ENCODE measurements at regions not wholly inside any gene's neighbourhood (a gene's known extent, or its start where the extent isn't known, plus 50 kb on each side); places are given as distances from the start of the nearest gene placed in this dataset.
"Not testable (repeated sequence)": the region's sequence is repeated elsewhere in the genome, so short reads cannot be mapped to it uniquely, and the experiment has no call there.

GRCh38 chr5:1748271-1748670 lies 51.4 kb downstream of the MRPL36 start:
- DNase-seq = no peak

- DNase-seq = no peak
Observed at GRCh38 chr5:1747803-1748085, 51.9 kb downstream of the MRPL36 start.

- no peak for DNase-seq
Observed at GRCh38 chr5:1747079-1747802, 52.4 kb downstream of the MRPL36 start.

- DNase-seq = no peak
Observed at GRCh38 chr5:1746371-1747078, 53.1 kb downstream of the MRPL36 start.

GRCh38 chr5:1745796-1746370 lies 53.8 kb downstream of the MRPL36 start:
- DNase-seq = no peak

DNA sequence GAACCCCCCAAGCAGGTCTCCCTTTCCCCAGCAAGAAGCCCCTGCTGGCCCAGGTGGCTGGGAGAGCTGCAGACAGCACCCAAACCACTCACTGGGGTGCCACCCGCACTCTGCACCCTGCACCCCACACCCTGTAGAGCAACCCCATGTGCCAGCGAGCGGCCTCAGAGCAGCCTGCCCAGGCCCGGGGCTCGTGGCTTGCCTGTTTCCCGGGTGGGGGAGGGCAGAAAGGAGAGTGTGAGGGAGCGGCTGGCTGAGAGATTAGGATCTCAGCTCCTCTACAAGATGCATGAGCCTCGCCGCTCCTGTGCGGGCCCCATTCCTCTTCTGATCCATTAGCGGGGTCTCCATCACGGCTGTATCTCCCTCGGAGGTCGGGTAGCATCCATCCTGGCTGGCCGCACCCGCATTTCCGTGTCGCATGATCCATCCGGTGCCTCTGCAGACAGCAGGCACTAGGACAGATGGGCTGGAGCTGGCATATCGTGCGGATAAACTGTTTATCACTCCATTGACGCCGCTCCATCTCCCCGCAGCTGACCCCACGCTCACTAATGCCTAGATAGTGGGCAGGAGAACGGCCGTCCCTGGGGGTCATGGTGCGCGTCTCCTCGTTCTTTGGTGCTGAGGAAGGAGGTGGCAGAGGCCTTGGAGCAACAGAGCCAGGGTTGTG lies 54.4 kb downstream of the MRPL36 start:
- DNase-seq = no peak

GRCh38 chr5:1744393-1745122 lies 55.1 kb downstream of the MRPL36 start:
- DNase-seq = no peak

- DNase-seq = no peak
Observed at GRCh38 chr5:1743769-1744085, 55.9 kb downstream of the MRPL36 start.

DNA sequence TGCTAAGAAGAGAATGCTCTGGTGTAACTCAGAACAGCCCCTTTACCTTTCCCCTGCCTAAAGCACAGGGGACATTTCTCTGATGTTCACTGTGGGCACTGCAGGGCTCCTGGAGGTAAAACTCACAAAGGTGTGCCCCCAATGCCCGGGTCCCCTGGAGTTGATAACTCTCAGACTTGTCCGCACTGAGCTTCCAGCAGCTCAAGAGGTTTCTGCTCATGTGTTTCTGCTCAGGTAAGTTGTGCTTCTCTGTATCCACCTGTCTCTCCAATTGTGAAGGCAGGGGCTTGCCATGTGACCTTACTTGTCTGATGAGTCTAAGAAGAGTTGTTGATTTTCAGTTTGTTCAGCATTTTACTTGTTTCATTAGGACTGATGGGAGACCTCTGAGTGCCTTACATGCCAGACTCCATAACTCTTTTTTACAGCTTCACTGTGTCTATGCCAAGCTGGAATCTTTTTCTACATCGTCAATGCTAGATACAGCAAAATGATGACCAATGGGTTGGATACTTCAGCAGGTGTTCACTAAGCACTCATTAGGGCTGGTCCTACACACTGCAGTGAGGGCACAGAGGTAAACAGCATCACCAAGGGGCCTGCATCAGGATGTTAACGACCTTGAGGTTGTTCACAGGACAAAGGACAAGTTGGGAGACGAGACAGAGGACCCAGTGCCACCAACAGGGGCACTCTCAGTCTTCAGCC lies 56.4 kb downstream of the MRPL36 start:
- DNase-seq = no peak

- DNase-seq = peak; percentile 42 to 52 (median 46)
Observed at GRCh38 chr5:1737790-1738405, 61.7 kb downstream of the MRPL36 start.

DNA sequence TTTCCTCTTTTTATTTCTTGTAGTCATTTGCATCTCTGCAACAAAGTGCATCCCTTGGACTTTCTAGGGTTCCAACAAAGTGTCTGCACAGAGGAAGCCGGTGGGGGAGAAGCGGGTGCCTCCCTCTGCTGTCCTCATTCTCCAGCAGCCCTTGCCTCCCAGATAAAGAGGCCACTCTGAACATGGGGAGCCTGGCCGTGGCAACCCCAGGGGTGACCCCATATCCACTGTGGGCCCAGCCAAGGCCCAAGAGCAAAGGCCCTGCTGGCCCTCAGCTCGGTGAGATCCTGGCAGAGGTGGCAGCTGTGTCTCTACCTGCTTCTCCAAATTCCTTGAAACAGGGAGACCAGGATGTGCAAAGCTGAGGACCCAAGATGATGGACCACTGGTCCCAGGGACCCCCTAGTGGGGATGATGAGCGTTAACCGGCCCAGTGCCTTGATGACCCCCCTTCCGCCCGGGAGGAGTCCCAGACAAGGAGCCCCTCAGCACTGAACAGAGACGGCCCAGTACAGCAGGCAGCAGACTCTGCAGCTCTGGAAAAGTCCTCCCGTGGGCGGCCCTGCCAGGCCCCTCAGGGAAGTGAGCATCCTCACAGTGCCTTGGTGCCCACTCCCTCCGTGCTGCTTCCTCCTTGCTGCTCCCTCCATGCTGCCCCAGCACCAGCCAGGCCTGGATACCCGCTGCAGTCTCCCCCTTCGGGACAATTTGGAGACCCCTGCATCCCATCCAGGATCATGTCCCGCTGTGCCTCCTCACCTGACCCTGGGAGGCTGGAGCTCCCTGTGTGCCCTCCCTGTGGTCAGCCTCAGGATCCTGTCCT lies 62.5 kb downstream of the MRPL36 start:
- no peak for DNase-seq

DNA sequence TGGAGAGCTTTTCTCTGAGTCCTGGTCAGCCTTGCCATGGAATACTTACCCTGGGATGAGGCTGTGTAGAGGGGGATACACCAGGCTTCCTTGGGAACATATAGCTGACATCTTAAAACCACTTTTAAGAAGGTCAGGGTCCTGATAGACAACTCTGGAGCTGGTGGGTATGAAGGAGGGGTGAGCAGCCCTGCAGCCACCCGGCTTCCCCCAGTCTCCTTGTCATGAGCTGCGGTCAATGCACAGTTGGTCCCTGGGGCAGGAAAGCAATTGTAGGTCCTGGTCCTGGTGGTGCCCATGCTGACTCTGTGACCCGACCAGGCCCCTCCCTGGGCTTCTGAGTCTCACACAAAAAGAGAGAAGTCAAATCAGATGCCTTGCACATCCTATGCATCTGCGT lies 63.6 kb downstream of the MRPL36 start:
- DNase-seq = no peak

- no peak for DNase-seq
Observed at GRCh38 chr5:1735320-1735970, 64.2 kb downstream of the MRPL36 start.

- no peak for DNase-seq
Observed at GRCh38 chr5:1734908-1735289, 64.7 kb downstream of the MRPL36 start.

DNA sequence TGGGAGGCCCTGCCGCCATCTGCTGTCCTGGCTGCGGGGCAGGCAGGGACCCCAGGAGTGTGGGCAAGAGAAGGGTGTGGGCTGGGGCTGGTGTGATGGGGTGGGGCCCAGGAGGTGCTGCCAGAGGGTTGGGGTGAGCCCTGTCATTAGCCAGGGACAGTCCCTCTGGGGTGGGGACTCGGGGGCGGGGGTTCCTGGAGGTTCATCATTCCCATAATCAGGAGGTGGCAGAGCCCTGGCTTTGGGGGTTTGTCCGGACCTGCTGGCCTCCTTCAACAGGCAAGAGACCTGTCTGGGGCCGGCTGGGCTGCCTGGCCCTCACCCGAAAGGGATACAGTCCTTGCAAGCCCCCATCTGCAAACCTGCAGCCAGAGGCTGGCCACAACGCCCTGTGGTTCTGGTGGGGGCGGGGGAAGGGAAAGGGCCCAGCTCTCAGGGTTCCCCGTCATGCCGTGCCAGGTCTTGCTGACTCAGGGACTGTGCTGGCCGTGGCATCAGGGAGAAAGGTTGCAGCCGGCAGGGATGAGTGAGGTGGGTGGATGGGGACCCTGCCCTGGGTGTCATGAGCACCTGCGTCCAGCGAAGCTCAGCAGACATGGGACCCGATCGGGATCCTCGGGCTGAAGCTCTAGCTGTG lies 65.2 kb downstream of the MRPL36 start:
- no peak for DNase-seq

DNA sequence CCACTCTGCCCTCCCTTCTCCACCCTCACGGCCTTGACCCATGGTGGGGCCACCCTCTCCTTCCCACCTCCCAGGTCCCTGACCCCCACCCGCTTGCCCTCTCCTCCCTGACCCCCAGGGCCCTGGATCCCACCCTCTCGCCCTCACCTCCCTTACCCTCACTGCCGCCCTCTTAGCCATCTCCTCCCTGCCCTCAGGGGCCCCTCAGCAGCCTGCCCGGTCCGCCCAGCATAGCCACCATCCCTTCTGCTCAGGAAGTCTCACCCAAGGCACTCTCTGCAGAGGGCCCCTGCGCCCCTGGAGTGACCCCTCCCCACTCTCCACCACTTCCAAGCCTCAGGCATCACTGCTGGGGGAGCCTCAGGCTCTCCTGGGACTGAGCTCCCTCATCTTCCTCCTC lies 66.3 kb downstream of the MRPL36 start:
- DNase-seq = no peak

DNA sequence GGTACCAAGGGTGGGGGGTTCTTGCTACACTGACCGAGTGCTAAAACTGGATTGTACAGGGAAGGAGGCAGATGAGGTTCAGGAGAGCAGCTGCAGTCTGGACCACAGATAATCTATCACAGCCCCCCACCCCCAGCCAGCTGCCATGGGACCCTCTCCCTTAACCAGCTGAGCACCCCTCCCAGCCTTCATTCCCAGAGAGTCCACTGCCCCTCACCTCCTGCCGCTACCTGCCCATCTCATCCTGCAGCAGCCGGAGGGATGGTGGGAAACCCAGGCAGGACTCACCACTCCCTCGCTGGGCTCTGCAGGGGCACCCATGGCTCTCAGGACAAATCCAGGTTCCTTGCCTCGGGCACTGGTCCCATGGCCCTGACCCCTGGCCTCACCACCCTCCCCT lies 66.7 kb downstream of the MRPL36 start:
- no peak for DNase-seq

- peak in 1 of 4 experiments; percentile 1 for DNase-seq
Observed at GRCh38 chr5:1732238-1732941, 67.2 kb downstream of the MRPL36 start.

DNA sequence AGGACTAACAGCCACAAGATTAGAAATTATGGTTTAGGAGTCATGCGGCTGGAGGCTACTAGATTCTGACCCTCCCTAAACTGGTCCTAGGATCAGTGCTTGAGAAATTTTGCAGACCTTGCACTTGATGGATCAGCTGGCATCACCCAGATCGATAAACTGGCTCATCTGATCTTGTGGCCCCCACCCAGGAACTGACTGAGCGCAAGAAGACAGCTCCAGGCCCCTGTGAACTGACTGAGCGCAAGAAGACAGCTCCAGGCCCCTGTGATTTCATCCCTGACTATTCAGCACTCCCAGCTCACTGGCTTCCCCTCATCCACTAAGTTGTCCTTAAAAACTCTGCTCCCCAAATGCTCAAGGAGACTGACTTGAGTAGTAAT lies 67.8 kb downstream of the MRPL36 start:
- not testable (repeated sequence) for DNase-seq

All from suppressor macrophage (primary cell).